Fibroblast of pulmonary artery (primary cell): ENCODE measurements at regions not wholly inside any gene's neighbourhood (a gene's known extent, or its start where the extent isn't known, plus 50 kb on each side); places are given as distances from the start of the nearest gene placed in this dataset.
"Not testable (repeated sequence)": the region's sequence is repeated elsewhere in the genome, so short reads cannot be mapped to it uniquely, and the experiment has no call there.

ENCODE experiments used
- DNase-seq: peaks from one replicate; pipeline ENCODE4 v3.0.0-alpha.2; 2010; ENCODE audit warnings: low read depth
- H3K4me3 ChIP-seq: replicated peaks from 2 replicates; pipeline ENCODE4 v1.5.1; 2011; ENCODE audit warnings: low read depth, mild to moderate bottlenecking, control low read depth, low read length, moderate library complexity
- CTCF ChIP-seq: IDR thresholded peaks from 2 replicates; pipeline ENCODE4 v1.5.1; 2011; ENCODE audit warnings: mild to moderate bottlenecking, control low read depth, low read length, inconsistent platforms; ENCODE audit errors: missing control alignments

- H3K4me3 ChIP-seq: no peak overlapping the region
- TF ChIP-seq CTCF: no peak
These were observed 67.4 kb downstream of the ARRDC3 start for GRCh38 chr5:91315701-91316100.

GRCh38 chr5:91313757-91314673, 69.1 kb downstream of the ARRDC3 start:
- no peak for TF ChIP-seq CTCF
- peak; percentile 90 for DNase-seq
- no peak overlapping the region for H3K4me3 ChIP-seq

More at GRCh38 chr5:91315701-91316100, 67.4 kb downstream of the ARRDC3 start:
- DNase-seq: no peak

- peak; percentile 36 for DNase-seq
- no peak overlapping the region for H3K4me3 ChIP-seq
- no peak for TF ChIP-seq CTCF
These were observed 70.4 kb downstream of the ARRDC3 start for GRCh38 chr5:91312698-91313097.

DNA sequence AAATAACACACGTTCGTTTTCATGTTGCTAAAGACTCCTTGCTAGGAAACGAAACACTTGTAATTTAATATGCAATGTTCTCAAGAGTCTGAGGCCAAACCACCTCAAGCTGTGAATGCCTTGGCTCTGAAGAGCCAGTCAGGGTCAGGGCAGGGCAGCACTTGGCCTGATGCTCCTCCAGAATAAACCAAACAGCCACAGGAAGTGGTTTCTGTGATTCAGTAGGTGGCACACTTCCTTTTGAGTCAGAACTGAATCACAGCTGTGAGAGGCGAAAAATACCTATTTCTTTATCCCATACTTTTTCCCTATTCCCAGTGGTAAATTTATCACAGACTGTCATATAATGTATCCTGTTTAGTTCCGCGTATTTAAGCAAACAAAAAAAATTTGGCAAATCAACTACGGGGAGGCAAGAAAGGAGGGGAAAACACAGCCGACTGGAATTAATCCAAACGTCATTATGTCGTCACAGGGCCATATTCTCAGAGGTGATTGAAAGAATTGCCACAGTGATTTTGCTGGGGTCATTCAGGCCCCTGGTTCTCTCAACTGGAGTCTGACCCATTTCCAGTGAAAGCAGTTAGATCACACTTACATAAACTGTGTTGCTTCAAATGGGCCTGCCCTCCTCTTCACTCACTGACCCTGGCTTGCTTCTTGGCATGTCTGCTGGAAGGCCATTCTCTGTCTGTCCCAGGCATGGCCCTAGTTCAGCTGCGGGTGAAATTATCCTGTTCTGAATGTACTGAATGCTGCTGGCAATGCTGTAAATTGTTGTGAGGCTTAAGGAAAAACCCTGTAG, 71.2 kb downstream of the ARRDC3 start:
- TF ChIP-seq CTCF: no peak
- no peak overlapping the region for H3K4me3 ChIP-seq
- DNase-seq: peak; percentile 99

- no peak for DNase-seq
- TF ChIP-seq CTCF: no peak
- no peak overlapping the region for H3K4me3 ChIP-seq
These were observed 71.9 kb downstream of the ARRDC3 start for GRCh38 chr5:91311168-91311696.

GRCh38 chr5:91308157-91308556, 75.0 kb downstream of the ARRDC3 start:
- not testable (repeated sequence) for H3K4me3 ChIP-seq, DNase-seq

GRCh38 chr5:91307048-91307447, 76.1 kb downstream of the ARRDC3 start:
- DNase-seq: peak; percentile 96
- TF ChIP-seq CTCF: no peak
- no peak overlapping the region for H3K4me3 ChIP-seq
